ENCODE measurements at regions not wholly inside any gene's neighbourhood (a gene's known extent, or its start where the extent isn't known, plus 50 kb on each side); places are given as distances from the start of the nearest gene placed in this dataset.

DNA sequence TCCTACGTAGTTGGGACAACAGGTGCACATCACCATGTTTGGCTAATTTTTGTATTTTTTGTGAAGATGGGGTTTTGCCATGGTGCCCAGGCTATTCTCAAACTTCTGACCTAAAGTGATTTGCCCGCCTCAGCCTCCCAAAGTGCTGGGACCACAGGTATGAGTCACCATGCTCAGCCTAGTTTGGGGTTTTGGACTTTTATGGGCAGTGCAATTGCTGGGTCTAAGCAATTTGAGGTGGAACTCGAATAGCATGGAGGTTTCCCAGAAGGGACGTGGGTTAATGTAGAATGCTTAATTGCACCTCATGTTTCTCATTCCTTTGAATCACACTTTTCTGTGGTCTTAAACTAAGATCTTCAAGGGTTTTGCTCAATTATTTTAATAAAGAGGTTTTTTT lies 102.3 kb upstream of the EPHA4 start:
- BruUV-seq (replicated peaks), result no TSS peak
- TF ChIP-seq CTCF (conservative IDR thresholded peaks at IDR 0.05; ENCODE audit: low read depth, low read length), result no peak
- TF ChIP-seq EZH2 (IDR thresholded peaks at IDR 0.05; ENCODE audit: borderline replicate concordance, low read depth, low read length, poor library complexity, severe bottlenecking), result no peak
- intact Hi-C loops (cut with micrococcal nuclease; ENCODE audit: unreplicated experiment), result no loop called here
- Histone ChIP-seq H3K36me3 (ENCODE audit: insufficient read depth, low read length, poor library complexity, severe bottlenecking) (no peaks in the 10 kb centered on the region), H3K4me1 (ENCODE audit: insufficient read depth, low read length, poor library complexity, severe bottlenecking) (no peaks in the 10 kb centered on the region), H3K9me3 (ENCODE audit: low read depth, low read length, poor library complexity, severe bottlenecking) (no peaks in the 10 kb centered on the region), H3K4me3 (ENCODE audit: low read depth, low read length, poor library complexity, severe bottlenecking) (no peak overlapping the region), H3K27me3 (replicated peaks; ENCODE audit: insufficient read depth, low read depth, low read length, poor library complexity) (no peaks in the 10 kb centered on the region), H3K27ac (ENCODE audit: low read depth, low read length, poor library complexity, severe bottlenecking) (no peak overlapping the region)
- DNase-seq (ENCODE audit: low spot score), result no peak
- ChIA-PET POLR2A (ENCODE audit: low non-redundant PET) (no interaction called here), CTCF (no interaction called here)

DNA sequence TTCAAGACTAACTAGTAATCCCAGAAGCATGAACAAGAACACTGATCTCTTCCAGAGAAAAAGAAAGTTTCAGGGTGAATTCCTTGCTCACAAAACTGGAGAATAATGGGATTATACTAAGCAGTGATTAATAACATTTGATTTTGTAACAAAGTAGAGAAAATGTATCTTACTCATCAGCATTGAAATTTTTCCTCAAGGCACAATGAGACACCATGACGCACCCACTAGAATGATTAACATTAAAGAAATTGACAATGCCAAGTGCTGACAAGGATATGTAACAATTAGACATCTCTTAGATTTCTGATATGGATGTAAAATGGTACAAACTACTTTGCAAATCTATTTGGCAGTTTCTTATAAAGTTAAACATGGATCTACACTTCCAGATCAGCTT lies 101.1 kb upstream of the EPHA4 start:
- BruUV-seq (replicated peaks), result no TSS peak
- H3K9me3 ChIP-seq (ENCODE audit: low read depth, low read length, poor library complexity, severe bottlenecking), result no peaks in the 10 kb centered on the region
- no peak for TF ChIP-seq CTCF (conservative IDR thresholded peaks at IDR 0.05; ENCODE audit: low read depth, low read length)
- no peak for TF ChIP-seq EZH2 (IDR thresholded peaks at IDR 0.05; ENCODE audit: borderline replicate concordance, low read depth, low read length, poor library complexity, severe bottlenecking)
- no peak for DNase-seq (ENCODE audit: low spot score)
- ChIA-PET POLR2A (ENCODE audit: low non-redundant PET) (no interaction called here), CTCF (no interaction called here)
- no peaks in the 10 kb centered on the region for H3K4me1 ChIP-seq (ENCODE audit: insufficient read depth, low read length, poor library complexity, severe bottlenecking)
- intact Hi-C loops (cut with micrococcal nuclease; ENCODE audit: unreplicated experiment), result no loop called here
- no peaks in the 10 kb centered on the region for H3K36me3 ChIP-seq (ENCODE audit: insufficient read depth, low read length, poor library complexity, severe bottlenecking)
- no peak overlapping the region for H3K27ac ChIP-seq (ENCODE audit: low read depth, low read length, poor library complexity, severe bottlenecking)
- H3K27me3 ChIP-seq (replicated peaks; ENCODE audit: insufficient read depth, low read depth, low read length, poor library complexity), result no peaks in the 10 kb centered on the region
- H3K4me3 ChIP-seq (ENCODE audit: low read depth, low read length, poor library complexity, severe bottlenecking), result no peak overlapping the region

DNA sequence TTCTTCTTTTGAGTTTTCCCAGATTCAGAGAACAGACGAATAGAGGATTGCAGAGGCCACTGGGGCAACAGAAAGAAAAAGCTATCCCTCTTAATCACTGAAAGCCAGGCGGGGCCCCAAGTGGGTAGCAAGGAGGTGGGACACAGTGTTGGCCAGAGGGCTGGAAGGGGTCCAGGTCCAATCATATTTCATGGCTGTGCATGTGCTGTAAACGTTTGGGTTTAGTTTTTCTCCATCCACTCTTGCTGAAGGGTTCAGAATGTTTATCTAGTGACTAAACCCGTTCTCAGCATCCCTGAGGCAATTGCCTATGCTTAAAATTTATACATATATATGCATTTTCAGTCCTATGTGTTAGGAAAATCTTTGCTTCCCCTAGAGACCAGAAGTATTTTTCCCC lies 99.4 kb upstream of the EPHA4 start:
- no peak for DNase-seq (ENCODE audit: low spot score)
- POLR2A ChIA-PET (ENCODE audit: low non-redundant PET), result no interaction called here

More for the DNA sequence above, 99.4 kb upstream of the EPHA4 start:
- CTCF ChIA-PET, result no interaction called here
- TF ChIP-seq CTCF (conservative IDR thresholded peaks at IDR 0.05; ENCODE audit: low read depth, low read length), result no peak
- no peak for TF ChIP-seq EZH2 (IDR thresholded peaks at IDR 0.05; ENCODE audit: borderline replicate concordance, low read depth, low read length, poor library complexity, severe bottlenecking)
- no peak overlapping the region for H3K4me3 ChIP-seq (ENCODE audit: low read depth, low read length, poor library complexity, severe bottlenecking)
- BruUV-seq (replicated peaks), result no TSS peak
- H3K36me3 ChIP-seq (ENCODE audit: insufficient read depth, low read length, poor library complexity, severe bottlenecking), result no peaks in the 10 kb centered on the region
- no peaks in the 10 kb centered on the region for H3K4me1 ChIP-seq (ENCODE audit: insufficient read depth, low read length, poor library complexity, severe bottlenecking)
- H3K27ac ChIP-seq (ENCODE audit: low read depth, low read length, poor library complexity, severe bottlenecking), result no peak overlapping the region
- H3K9me3 ChIP-seq (ENCODE audit: low read depth, low read length, poor library complexity, severe bottlenecking), result no peaks in the 10 kb centered on the region
- intact Hi-C loops (cut with micrococcal nuclease; ENCODE audit: unreplicated experiment), result no loop called here
- no peaks in the 10 kb centered on the region for H3K27me3 ChIP-seq (replicated peaks; ENCODE audit: insufficient read depth, low read depth, low read length, poor library complexity)
